ENCODE measurements at regions not wholly inside any gene's neighbourhood (a gene's known extent, or its start where the extent isn't known, plus 50 kb on each side); places are given as distances from the start of the nearest gene placed in this dataset.

DNA sequence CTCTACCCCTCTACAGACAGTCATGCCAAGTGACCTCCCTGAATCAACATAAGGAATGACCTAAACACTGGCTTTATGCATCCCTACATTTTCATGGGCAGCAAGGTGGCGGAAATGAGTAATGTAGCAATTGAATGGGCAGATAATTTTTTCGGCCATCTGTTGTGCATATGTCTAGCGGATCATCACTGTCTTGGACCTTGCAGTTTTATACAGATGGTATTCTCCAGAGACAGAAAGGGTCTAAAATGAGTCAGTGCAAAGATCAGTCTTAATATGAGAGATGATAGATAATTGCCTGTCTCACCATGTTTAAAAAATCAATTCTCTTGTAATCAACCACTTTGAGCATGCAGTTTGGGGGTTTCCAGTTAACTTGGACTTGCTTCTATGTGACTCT is 177.3 kb upstream of the DKK2 start:
- TF ChIP-seq CTCF (IDR thresholded peaks at IDR 0.05 in 8 of 11, conservative IDR thresholded peaks at IDR 0.05 in 3 of 11) = no peak
- no peak for TF ChIP-seq POLR2AphosphoS5 (IDR thresholded peaks at IDR 0.05)
